Right lobe of liver (tissue), 4 donors: ENCODE measurements at regions not wholly inside any gene's neighbourhood (a gene's known extent, or its start where the extent isn't known, plus 50 kb on each side); places are given as distances from the start of the nearest gene placed in this dataset.

ENCODE experiments used
- POLR2A ChIP-seq: fragments of 450-650 bp; IDR thresholded peaks from one replicate; pipeline ENCODE4 v1.6.1; 2017; ENCODE audit warnings: antibody characterized with exemption, mild to moderate bottlenecking
- TF ChIP-seq, protein P1 (sequence below), 4 donors: fragments of 200-600 bp in 3 of 4; fragments of 450-650 bp in 1 of 4; IDR thresholded peaks; one replicate each; pipeline versions ENCODE4 v1.5.1 to v1.8.0; 2016 to 2022; ENCODE audit warnings: antibody characterized with exemption in 4 of 4, mild to moderate bottlenecking in 2 of 4
- donor health status: DM: no; HTN: no; CAD: no.
- donor health status: DM: no; HTN: no; CAD: no.
- donor health status: DM: no; HTN: yes; CAD: no.

DNA sequence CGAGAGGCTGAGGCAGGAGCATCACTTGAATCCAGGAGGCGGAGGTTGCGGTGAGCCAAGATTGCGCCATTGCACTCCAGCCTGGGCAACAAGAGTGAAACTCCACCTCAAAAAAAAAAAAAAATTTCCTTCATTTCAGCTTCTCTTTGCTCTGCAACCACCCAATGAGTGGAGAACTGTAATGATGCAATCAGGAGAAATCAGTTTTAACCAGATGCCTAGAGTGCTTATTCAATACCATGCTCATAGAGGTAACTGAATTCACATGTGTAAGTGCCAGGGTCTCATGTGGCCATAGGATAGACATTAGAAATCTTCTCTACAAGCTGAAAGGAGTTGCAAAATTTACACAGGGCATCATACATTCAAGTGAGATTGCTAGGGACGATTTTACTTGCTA, 70.6 kb downstream of the HMHB1 start:
- TF ChIP-seq, protein P1, sequence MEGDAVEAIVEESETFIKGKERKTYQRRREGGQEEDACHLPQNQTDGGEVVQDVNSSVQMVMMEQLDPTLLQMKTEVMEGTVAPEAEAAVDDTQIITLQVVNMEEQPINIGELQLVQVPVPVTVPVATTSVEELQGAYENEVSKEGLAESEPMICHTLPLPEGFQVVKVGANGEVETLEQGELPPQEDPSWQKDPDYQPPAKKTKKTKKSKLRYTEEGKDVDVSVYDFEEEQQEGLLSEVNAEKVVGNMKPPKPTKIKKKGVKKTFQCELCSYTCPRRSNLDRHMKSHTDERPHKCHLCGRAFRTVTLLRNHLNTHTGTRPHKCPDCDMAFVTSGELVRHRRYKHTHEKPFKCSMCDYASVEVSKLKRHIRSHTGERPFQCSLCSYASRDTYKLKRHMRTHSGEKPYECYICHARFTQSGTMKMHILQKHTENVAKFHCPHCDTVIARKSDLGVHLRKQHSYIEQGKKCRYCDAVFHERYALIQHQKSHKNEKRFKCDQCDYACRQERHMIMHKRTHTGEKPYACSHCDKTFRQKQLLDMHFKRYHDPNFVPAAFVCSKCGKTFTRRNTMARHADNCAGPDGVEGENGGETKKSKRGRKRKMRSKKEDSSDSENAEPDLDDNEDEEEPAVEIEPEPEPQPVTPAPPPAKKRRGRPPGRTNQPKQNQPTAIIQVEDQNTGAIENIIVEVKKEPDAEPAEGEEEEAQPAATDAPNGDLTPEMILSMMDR (IDR thresholded peaks at IDR 0.05) = no peak
- no peak for TF ChIP-seq POLR2A
